H54 (cell line): ENCODE measurements at regions not wholly inside any gene's neighbourhood (a gene's known extent, or its start where the extent isn't known, plus 50 kb on each side); places are given as distances from the start of the nearest gene placed in this dataset.
"Not testable (repeated sequence)": the region's sequence is repeated elsewhere in the genome, so short reads cannot be mapped to it uniquely, and the experiment has no call there.

Experiments
- DNase-seq: peaks from one replicate; pipeline ENCODE4 v3.0.0; 2011; ENCODE audit warnings: low spot score, mixed read lengths; ENCODE audit not compliant: insufficient read length
- FAIRE-seq: peaks from 3 replicates; lab custom pipeline; 2011; peaks lifted over from hg19 to GRCh38; lab: Jason Lieb, UNC
- POLR2A ChIP-seq: IDR thresholded peaks from 2 replicates; pipeline ENCODE4 v1.6.1; 2011; ENCODE audit warnings: low read depth, mild to moderate bottlenecking, low read length

DNA sequence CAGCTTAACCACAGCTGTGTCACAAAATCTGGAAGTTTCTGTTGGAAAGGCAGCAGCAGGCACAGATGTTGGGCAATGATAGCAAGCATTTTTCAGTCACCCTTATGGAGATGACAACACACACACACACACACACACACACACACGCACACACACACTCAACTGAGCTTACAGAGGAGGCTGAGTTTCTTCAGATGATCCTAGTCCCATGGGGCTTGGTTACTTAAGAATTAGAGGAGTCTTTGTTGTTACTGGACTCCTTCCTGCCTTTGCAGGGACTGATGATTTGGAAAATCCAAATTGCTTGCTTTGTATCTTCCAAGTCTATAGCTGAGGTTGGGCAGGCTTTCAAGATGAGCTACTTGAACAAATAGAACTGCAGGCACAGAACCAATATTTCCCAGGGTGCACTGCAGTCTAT lies 740.1 kb upstream of the PITX2 start:
- no peak for TF ChIP-seq POLR2A
- no peak for DNase-seq
- no peak for FAIRE-seq

DNA sequence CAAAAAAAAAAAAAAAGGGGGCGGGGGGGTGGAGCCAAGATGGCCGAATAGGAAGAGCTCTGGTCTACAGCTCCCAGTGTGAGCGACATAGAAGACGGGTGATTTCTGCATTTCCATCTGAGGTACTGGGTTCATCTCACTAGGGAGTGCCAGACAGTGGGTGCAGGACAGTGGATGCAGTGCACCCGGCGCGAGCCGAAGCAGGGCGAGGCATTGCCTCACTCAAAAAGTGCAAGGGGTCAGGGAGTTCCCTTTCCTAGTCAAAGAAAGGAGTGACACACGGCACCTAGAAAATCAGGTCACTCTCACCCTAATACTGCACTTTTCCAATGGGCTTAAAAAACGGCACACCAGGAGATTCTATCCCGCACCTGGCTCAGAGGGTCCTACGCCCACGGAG lies 755.0 kb upstream of the PITX2 start:
- DNase-seq, FAIRE-seq: not testable (repeated sequence)

DNA sequence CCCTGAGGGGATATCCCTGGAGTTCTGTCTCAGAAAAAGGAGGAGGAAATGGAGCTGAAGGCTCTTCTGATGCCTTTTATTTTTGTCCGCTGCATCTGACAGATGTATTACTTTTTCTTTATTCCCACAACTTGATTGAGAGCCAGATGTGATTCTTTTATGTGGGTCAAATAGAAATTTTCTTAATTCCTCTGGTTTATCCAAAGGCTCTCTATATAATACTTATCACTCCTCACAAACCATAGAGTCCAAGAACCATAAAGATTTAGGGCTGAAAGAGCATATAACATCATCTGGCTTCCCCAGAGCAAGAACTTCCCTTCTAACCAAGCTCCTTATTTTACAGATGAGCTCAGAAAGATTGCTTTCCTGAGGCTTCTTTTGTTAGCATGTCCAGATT lies 756.7 kb upstream of the FAM241A start:
- TF ChIP-seq POLR2A, result no peak
- FAIRE-seq (no peak), DNase-seq (no peak)

DNA sequence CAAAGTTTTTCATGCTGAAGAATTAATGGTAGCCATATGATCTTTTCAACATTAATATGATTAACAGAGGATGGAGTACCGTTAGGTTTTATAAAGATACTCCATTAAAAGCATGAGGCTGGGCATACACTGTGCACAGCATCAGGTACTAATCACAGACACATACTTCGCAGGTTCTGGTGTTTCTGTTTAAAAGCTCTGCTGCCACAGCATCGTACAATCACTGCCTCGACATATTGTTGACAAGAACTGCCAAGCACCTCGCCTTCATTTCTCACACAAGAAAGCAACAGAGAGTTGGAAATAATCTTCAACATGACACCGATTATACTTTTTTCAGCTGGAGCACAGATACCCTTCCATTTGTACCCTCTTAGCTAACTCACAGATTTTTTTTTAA lies 753.4 kb upstream of the FAM241A start:
- FAIRE-seq (no peak), DNase-seq (no peak)
- TF ChIP-seq POLR2A, result no peak

DNA sequence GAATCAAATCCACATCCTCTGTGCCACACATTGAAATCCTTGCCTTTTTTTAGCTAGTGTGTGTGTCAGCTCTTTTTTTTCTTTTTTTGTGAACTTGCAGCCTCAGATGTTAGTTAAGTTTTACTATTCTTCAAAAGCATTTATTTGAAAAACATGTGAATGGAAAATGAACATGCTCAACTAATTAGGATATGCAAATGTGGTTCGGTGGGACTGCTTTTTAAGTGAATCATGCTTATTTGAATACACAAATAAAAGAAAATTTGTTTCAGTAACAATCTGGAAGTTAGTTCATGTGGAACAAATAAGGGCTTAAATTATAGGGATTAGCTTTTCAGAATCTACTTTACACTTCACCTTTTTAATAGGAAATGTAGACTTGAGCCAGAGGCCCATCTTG lies 751.5 kb upstream of the FAM241A start:
- FAIRE-seq, result no peak
- no peak for TF ChIP-seq POLR2A
- DNase-seq, result no peak

DNA sequence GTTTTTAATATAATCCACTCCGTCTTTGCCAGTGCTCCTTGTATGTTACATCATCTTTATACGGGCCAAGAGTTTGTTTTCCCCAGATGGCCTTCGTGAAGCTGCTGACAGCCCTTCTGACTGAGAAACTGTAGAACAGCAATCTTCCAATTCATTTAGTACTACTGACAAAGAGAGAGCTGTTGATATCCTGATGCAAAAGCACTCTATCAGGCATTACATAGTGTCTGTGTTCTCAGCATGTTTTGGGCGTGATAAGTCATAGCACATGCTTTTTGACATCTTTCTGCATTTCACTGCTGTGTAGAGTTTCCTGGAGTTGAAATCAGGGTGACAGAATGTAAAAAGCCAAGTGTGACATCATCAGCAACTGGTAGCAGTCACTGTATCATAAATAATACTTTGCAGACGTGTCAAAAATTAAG lies 746.3 kb upstream of the FAM241A start:
- TF ChIP-seq POLR2A, result no peak
- FAIRE-seq, result no peak
- DNase-seq, result no peak

DNA sequence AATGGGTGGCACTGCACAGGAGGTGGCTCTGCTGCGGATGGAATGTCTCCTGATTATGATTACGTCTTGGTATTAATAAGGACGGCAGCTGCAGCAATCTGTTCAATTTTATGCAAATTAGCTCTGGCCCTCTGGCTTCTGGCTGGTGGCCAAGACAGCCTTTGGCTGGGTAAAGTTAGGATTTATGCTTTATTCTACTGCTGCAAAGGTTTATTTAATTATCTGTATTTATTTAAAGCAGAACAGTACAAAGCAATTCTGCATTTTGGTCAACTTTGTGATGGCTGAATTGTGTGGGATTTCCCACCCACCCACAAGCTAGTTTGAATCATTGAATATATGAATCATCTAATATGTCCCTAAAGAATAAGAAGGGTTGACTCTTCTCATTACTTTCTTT lies 745.6 kb upstream of the FAM241A start:
- DNase-seq, result no peak
- no peak for FAIRE-seq

DNA sequence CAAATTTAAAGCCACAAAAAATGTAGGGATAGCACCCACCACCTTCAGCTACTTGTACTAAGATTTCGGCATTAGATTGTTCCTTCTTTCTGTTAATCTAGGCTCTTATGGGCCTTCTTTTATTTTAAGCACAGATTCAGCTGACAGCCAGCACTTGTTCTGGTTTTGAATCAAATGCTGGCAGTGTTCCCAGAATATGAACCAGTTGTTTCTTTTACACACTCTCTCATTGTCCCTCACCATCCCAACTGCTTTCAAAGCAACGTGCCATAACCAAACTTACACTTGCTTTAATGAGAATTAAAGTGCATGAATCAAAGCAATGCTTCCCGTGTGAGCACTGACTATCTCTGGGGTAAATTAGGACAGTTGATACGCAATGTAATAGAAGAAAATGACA lies 744.5 kb upstream of the FAM241A start:
- FAIRE-seq (peak; percentile 45), DNase-seq (no peak)
- TF ChIP-seq POLR2A, result no peak

More for the DNA sequence above, 745.6 kb upstream of the FAM241A start:
- TF ChIP-seq POLR2A, result no peak

DNA sequence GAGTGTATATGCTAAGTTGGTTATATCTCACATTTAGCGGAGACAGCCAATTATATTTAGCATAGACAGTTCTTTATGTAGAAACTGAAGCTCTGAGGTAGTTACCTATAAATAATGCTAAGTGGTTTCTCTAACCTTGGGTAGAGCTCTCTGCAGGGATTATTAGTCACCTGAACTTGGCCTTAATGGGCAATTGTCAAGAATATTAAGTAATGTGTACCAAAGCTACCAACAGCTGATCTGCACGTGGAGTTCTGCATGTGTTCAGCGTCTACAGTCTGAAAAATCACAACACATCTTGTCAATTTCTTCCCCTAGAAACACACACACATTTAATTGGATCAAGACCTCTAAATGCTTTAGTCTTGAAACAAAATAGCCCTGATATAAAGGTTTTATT lies 740.6 kb upstream of the FAM241A start:
- DNase-seq (no peak), FAIRE-seq (no peak)
- TF ChIP-seq POLR2A, result no peak

DNA sequence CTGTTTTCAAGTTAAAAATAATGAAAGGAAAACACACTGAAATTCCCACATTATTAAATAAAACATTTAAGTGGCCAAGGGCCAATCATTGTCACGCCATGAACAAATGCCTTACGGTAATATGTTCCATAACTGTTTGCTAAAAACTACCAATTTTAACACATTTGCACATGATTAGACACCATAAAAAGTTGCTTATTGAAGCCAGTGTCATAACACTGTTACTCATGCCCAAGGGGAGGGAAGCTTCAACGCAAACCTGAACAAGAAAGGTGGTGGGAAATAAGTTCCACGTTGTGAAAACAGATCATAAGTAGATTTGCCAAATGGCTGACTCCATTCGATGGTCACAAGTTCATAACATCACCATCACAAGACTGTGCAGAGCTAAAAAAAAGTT lies 739.3 kb upstream of the FAM241A start:
- no peak for TF ChIP-seq POLR2A
- no peak for DNase-seq
- no peak for FAIRE-seq

DNA sequence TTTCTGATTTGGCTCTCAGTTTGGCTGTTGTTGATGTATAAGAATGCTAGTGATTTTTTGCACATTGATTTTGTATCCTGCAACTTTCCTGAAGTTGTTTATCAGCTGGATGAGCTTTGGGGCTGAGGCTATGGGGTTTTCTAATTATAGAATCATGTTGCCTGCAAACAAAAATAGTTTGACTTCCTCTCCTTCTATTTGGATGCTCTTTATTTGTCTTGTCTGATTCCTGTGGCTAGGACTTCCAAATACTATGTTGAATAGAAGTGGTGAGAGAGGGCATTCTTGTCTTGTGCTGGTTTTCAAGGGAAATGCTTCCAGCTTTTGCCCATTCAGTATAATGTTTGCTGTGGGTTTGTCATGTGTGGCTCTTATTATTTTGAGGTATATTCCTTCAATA lies 734.7 kb upstream of the FAM241A start:
- FAIRE-seq (no peak), DNase-seq (no peak)
- no peak for TF ChIP-seq POLR2A

DNA sequence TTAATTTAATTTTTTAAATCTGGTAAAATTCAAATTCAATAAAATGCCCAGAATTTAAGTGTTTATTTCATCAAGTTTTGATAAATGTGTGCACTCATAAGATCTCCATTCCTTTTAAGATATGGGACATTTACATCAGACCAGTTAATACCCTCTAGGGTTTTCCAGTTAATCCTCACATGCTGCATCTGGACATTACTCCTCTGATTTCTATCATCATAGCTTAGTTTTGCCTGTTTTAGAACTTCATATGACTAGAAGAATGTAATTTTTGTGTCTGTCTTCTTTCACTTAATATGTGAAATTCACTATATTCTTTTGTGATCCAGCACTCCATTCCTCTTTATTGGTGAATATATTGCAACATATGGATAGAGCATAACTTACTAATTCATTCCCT lies 727.7 kb upstream of the FAM241A start:
- FAIRE-seq (no peak), DNase-seq (no peak)
- no peak for TF ChIP-seq POLR2A

DNA sequence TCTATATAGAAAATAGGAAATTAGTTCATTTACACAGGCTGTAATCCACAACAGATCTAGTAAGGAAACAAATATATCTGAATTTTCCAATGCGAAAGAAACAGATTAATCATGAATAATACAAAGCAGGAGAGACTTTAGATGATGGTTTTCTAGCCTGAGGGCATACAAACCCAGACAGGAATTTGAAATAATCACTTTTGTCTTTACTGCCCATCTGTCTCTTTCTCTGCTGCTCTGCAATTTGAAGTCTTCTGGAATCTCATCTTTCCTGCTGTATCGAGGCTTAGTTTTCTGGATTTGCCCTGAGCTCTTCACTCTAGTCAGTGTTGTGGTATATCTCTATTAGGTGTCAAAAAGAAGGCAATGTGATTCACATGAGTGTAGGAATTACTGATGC lies 711.8 kb upstream of the FAM241A start:
- DNase-seq (no peak), FAIRE-seq (no peak)
- no peak for TF ChIP-seq POLR2A

DNA sequence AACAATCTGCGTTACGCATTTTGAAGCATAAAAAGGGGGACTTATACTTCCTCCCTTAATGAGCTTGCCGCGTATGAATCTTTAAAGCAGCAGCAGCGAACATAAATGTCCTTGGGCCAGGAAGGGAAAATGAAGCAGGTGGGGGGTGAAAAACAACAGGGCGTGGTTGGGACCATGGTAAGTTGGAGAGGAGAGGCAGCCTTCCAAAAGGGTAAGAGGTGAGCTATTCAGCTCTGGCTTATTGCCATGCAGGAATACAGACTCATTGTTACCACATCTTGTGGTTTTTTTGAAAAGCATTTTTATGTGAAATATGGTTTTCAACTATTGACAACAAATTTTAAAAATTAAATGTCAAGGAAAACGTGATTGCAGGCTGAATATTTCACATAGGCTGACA lies 710.7 kb upstream of the FAM241A start:
- FAIRE-seq, result no peak
- TF ChIP-seq POLR2A, result no peak
- no peak for DNase-seq

DNA sequence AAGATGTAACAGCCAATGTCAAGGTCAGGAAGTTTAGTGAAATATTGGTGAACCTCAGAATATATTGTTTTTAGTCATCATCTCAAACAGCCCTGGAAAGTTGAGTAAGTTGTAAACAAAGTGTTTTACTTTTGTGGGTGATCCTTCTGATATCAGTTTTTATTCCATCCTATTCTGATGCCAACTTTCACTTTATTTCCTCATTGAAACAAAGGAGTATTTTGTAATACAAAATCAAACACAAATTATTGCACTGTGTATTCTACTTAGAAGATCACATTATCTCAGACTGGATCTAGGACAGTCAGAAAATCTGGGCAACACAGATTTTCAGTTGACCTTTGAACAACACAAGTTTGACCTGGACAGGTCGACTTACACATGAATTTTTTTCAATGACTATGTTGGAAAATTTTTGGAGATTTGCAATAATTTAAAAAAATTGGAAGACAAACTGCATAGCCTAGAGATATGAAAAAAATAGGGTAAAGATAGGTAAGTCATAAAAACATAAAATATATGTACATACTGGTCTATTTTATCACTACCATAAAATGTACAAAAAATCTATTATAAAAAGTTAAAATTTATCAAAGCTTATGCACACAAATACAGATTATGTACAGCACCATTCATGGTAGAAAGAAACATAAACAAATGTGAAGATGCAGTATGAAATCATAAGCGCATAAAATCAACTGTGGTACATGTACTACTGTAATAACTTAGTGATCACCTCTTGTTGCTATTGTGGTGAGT lies 709.1 kb upstream of the FAM241A start:
- FAIRE-seq (no peak), DNase-seq (no peak)
- no peak for TF ChIP-seq POLR2A

DNA sequence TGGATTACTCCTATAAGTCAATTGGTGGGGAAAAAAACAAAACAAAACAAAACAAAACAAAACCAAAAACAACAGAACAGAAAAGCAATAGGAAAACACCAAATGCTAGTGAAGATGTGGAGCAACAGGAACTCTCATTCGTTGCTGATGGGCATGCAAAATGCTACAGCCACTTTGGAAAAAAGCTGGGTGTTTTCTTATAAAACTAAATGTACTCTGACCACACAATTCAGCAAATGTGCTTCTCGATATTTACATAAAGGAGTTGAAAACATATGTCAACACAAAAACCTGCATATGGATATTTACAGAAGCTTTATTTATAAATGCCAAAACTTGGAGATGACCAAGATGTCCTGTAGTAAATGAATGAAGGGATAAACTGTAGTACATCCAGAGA lies 703.6 kb upstream of the FAM241A start:
- FAIRE-seq (no peak), DNase-seq (no peak)
- TF ChIP-seq POLR2A, result no peak

DNA sequence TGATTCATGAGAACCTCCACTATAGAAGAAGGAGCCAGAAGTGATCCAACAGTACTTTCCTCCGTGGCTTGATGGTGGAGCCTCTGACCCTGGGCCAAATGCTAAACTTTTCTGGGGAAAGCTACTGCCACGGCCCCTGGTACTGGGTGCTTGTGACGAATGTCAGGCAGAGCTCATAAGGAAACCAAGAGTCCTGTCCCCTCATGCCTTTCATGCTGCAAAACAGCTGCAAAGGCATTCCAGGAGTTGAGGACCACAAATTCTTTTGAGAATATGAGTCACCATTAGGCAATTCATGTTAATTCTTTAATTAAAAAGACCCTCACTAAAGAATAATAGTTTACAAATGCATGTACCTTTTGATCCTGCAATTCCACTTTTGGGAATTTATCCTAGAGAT lies 700.4 kb upstream of the FAM241A start:
- DNase-seq, FAIRE-seq: not testable (repeated sequence)
